ENCODE measurements at regions not wholly inside any gene's neighbourhood (a gene's known extent, or its start where the extent isn't known, plus 50 kb on each side); places are given as distances from the start of the nearest gene placed in this dataset.
"Not testable (repeated sequence)": the region's sequence is repeated elsewhere in the genome, so short reads cannot be mapped to it uniquely, and the experiment has no call there.

GRCh38 chr22:48082284-48082683 is 1319.8 kb downstream of the TBC1D22A start:
- DNase-seq (ENCODE audit: low spot score) = no peak

GRCh38 chr22:48081281-48081680 is 1318.8 kb downstream of the TBC1D22A start:
- DNase-seq (ENCODE audit: low spot score) = no peak

- DNase-seq (ENCODE audit: low spot score) = no peak
Observed at GRCh38 chr22:48080316-48081165, 1318.1 kb downstream of the TBC1D22A start.

GRCh38 chr22:48079505-48080290 is 1317.2 kb downstream of the TBC1D22A start:
- no peak for DNase-seq (ENCODE audit: low spot score)

- no peak for DNase-seq (ENCODE audit: low spot score)
Observed at GRCh38 chr22:48078825-48079224, 1316.4 kb downstream of the TBC1D22A start.

- DNase-seq (ENCODE audit: low spot score) = no peak
Observed at GRCh38 chr22:48077699-48078098, 1315.2 kb downstream of the TBC1D22A start.

GRCh38 chr22:48076008-48076407 is 1313.6 kb downstream of the TBC1D22A start:
- DNase-seq (ENCODE audit: low spot score) = peak; percentile 42

GRCh38 chr22:48075604-48076003 is 1313.2 kb downstream of the TBC1D22A start:
- DNase-seq (ENCODE audit: low spot score) = no peak

GRCh38 chr22:48072777-48073176 is 1310.3 kb downstream of the TBC1D22A start:
- no peak for DNase-seq (ENCODE audit: low spot score)

GRCh38 chr22:48071828-48072227 is 1309.4 kb downstream of the TBC1D22A start:
- no peak for DNase-seq (ENCODE audit: low spot score)

- no peak for DNase-seq (ENCODE audit: low spot score)
Observed at GRCh38 chr22:48071305-48071704, 1308.9 kb downstream of the TBC1D22A start.

GRCh38 chr22:48070760-48071159 is 1308.3 kb downstream of the TBC1D22A start:
- no peak for DNase-seq (ENCODE audit: low spot score)

GRCh38 chr22:48070083-48070482 is 1307.6 kb downstream of the TBC1D22A start:
- DNase-seq (ENCODE audit: low spot score) = no peak

- no peak for DNase-seq (ENCODE audit: low spot score)
Observed at GRCh38 chr22:48069256-48069655, 1306.8 kb downstream of the TBC1D22A start.

- no peak for DNase-seq (ENCODE audit: low spot score)
Observed at GRCh38 chr22:48068323-48068885, 1306.0 kb downstream of the TBC1D22A start.

- no peak for DNase-seq (ENCODE audit: low spot score)
Observed at GRCh38 chr22:48065892-48066291, 1303.4 kb downstream of the TBC1D22A start.

GRCh38 chr22:48061726-48062125 is 1299.3 kb downstream of the TBC1D22A start:
- DNase-seq (ENCODE audit: low spot score) = no peak

GRCh38 chr22:48060266-48060665 is 1297.8 kb downstream of the TBC1D22A start:
- no peak for DNase-seq (ENCODE audit: low spot score)

GRCh38 chr22:48059521-48059920 is 1297.1 kb downstream of the TBC1D22A start:
- not testable (repeated sequence) for DNase-seq (ENCODE audit: low spot score)

- no peak for DNase-seq (ENCODE audit: low spot score)
Observed at GRCh38 chr22:48057116-48057835, 1294.8 kb downstream of the TBC1D22A start.

- no peak for DNase-seq (ENCODE audit: low spot score)
Observed at GRCh38 chr22:48055827-48056226, 1293.4 kb downstream of the TBC1D22A start.

GRCh38 chr22:48055185-48055584 is 1292.7 kb downstream of the TBC1D22A start:
- DNase-seq (ENCODE audit: low spot score) = no peak
